SU-DHL-6 (cell line): ENCODE measurements at regions not wholly inside any gene's neighbourhood (a gene's known extent, or its start where the extent isn't known, plus 50 kb on each side); places are given as distances from the start of the nearest gene placed in this dataset.

Source experiments
- H2AFZ ChIP-seq: fragments of 200-600 bp; sonication (generic); 2 replicates; pipeline ENCODE4 v1.6.1; 2014; ENCODE audit warnings: low read depth, mild to moderate bottlenecking, moderate library complexity, mixed read lengths, antibody characterized with exemption, low read length; ENCODE audit not compliant: severe bottlenecking
- H3F3A ChIP-seq: fragments of 200-600 bp; shearing (Covaris generic); 2 replicates; pipeline ENCODE4 v1.6.0; 2016; ENCODE audit warnings: antibody characterized with exemption, mild to moderate bottlenecking; ENCODE audit not compliant: insufficient read depth
- H3K27ac ChIP-seq: fragments of 200-600 bp; sonication (generic); 2 replicates; pipeline ENCODE4 v1.5.1; 2016; ENCODE audit warnings: low read depth, mild to moderate bottlenecking, low read length, moderate library complexity, mixed read lengths
- H3K27me3 ChIP-seq: fragments of 200-600 bp; sonication (generic), shearing (Covaris generic); 2 replicates; pipeline ENCODE4 v1.6.0; 2014; ENCODE audit warnings: mild to moderate bottlenecking, low read length
- H3K36me3 ChIP-seq: fragments of 200-600 bp; sonication (generic); 2 replicates; pipeline ENCODE4 v1.6.1; 2014; ENCODE audit warnings: mild to moderate bottlenecking, low read length, mixed read lengths
- H3K4me2 ChIP-seq: fragments of 300-600, 200-600 bp; shearing (Covaris generic), sonication (generic); 2 replicates; pipeline ENCODE4 v1.6.0; 2014; ENCODE audit warnings: low read length, low read depth, mild to moderate bottlenecking; ENCODE audit not compliant: poor library complexity, severe bottlenecking
- H3K4me3 ChIP-seq: fragments of 200-600 bp; sonication (generic); 2 replicates; pipeline ENCODE4 v1.5.1; 2014; ENCODE audit warnings: antibody characterized with exemption, low read length, mild to moderate bottlenecking, mixed read lengths; ENCODE audit not compliant: insufficient read depth, poor library complexity, severe bottlenecking
- H3K79me2 ChIP-seq: fragments of 200-600 bp; sonication (generic); 2 replicates; pipeline ENCODE4 v1.6.1; 2014; ENCODE audit warnings: mild to moderate bottlenecking, low read length, moderate library complexity; ENCODE audit not compliant: insufficient read depth
- H3K9ac ChIP-seq: fragments of 200-600 bp; sonication (generic); 2 replicates; pipeline ENCODE4 v1.7.0; 2014; ENCODE audit warnings: mild to moderate bottlenecking, low read length
- H3K9me2 ChIP-seq: fragments of 200-600 bp; sonication (generic); replicated peaks from 2 replicates; pipeline ENCODE4 v1.6.1; 2014; ENCODE audit warnings: low read length; ENCODE audit not compliant: insufficient read depth
- H3K9me3 ChIP-seq: fragments of 200-600 bp; sonication (generic); 2 replicates; pipeline ENCODE4 v1.6.1; 2014; ENCODE audit warnings: low read length, mixed read lengths; ENCODE audit not compliant: insufficient read depth
- H4K20me1 ChIP-seq: fragments of 200-600 bp; sonication (generic); 2 replicates; pipeline ENCODE4 v1.6.1; 2014; ENCODE audit warnings: low read depth, mild to moderate bottlenecking, antibody characterized with exemption, low read length, moderate library complexity, mixed read lengths
- CTCF ChIP-seq: fragments of 200-600 bp; sonication (generic); IDR thresholded peaks from one replicate; pipeline ENCODE4 v1.5.1; 2017; ENCODE audit warnings: antibody characterized with exemption, mild to moderate bottlenecking, low read length, moderate library complexity; ENCODE audit not compliant: insufficient read depth, poor library complexity, severe bottlenecking
- EZH2phosphoT487 ChIP-seq: fragments of 200-600 bp; sonication (generic), shearing (Covaris generic); conservative IDR thresholded peaks from 2 replicates; pipeline ENCODE4 v1.6.1; 2018; ENCODE audit warnings: mild to moderate bottlenecking, antibody characterized with exemption, low read length, moderate library complexity, mixed read lengths

DNA sequence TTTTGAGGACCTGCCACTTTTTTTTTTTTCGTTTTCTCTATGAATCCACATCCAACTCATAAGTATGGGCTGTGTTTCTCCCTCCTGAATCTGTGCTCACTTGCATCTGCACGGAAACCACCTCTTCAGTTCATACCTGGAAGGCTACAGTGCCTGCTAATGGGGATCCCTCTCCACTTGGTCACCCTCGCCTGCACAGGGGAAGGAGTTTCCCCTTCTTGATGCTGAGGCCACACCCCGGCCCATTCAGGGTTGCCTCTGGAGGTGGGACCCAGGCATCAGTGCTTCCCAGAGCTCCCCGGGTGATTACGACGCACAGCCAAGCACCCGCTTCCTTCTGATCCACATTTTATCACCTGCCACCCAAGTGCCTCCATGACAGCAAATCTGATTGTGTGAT lies 85.9 kb upstream of the TBC1D3K start:
- Histone ChIP-seq H3K27me3 (no peaks in the 10 kb centered on the region), H3K27ac (no peak overlapping the region), H3K79me2 (no peaks in the 10 kb centered on the region), H3F3A (no peaks in the 10 kb centered on the region), H3K9me2 (no peaks in the 10 kb centered on the region), H3K4me3 (no peak overlapping the region), H3K4me2 (no peak overlapping the region), H4K20me1 (no peaks in the 10 kb centered on the region), H3K36me3 (no peaks in the 10 kb centered on the region), H3K9ac (no peak overlapping the region), H2AFZ (no peak overlapping the region), H3K9me3 (no peaks in the 10 kb centered on the region)
- TF ChIP-seq CTCF (no peak), EZH2phosphoT487 (no peak)

- TF ChIP-seq EZH2phosphoT487 (no peak), CTCF (no peak)
Measured at GRCh38 chr17:37836593-37836992, 87.6 kb upstream of the TBC1D3K start.

DNA sequence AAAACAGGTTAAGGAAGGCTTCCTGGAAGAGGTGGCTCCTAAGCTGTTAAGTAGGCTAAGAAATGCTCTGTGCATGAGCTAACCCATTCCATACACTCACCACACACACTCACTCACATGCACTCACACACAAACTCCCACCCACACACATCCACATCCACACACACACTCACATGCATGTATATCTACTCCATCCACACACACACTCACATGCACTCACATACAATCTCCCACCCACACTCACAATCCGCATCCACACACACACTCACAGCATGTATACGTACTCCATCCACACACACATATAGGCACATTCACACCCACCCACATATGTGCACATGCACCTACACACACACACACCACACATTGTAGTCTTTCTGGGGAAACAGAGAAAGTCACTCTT lies 89.3 kb upstream of the HNF1B start:
- no peak overlapping the region for H3K4me3 ChIP-seq
- no peak overlapping the region for H2AFZ ChIP-seq
- H3K27ac ChIP-seq: no peak overlapping the region
- H3K36me3 ChIP-seq: no peaks in the 10 kb centered on the region
- no peaks in the 10 kb centered on the region for H4K20me1 ChIP-seq
- TF ChIP-seq CTCF: no peak
- no peak for TF ChIP-seq EZH2phosphoT487
- H3K79me2 ChIP-seq: no peaks in the 10 kb centered on the region
- H3K9ac ChIP-seq: no peak overlapping the region
- H3K9me2 ChIP-seq: no peaks in the 10 kb centered on the region
- no peaks in the 10 kb centered on the region for H3K9me3 ChIP-seq
- H3K4me2 ChIP-seq: no peak overlapping the region
- peaks cover 22% of the 10 kb centered on the region; the same call in 1 of the 2 replicates for H3F3A ChIP-seq
- no peaks in the 10 kb centered on the region for H3K27me3 ChIP-seq

More at GRCh38 chr17:37836593-37836992, 87.6 kb upstream of the TBC1D3K start:
- no peak overlapping the region for H3K4me3 ChIP-seq
- H3K27ac ChIP-seq: no peak overlapping the region
- H3K9me2 ChIP-seq: no peaks in the 10 kb centered on the region
- no peak overlapping the region for H3K4me2 ChIP-seq
- no peaks in the 10 kb centered on the region for H3K27me3 ChIP-seq
- no peak overlapping the region for H3K9ac ChIP-seq
- H3K79me2 ChIP-seq: no peaks in the 10 kb centered on the region
- H3K9me3 ChIP-seq: no peaks in the 10 kb centered on the region
- H2AFZ ChIP-seq: no peak overlapping the region
- 0 out of 2 replicates have a peak, but pooled peaks cover 4% of the 10 kb centered on the region for H3F3A ChIP-seq
- no peaks in the 10 kb centered on the region for H3K36me3 ChIP-seq
- no peaks in the 10 kb centered on the region for H4K20me1 ChIP-seq
